ENCODE measurements at regions not wholly inside any gene's neighbourhood (a gene's known extent, or its start where the extent isn't known, plus 50 kb on each side); places are given as distances from the start of the nearest gene placed in this dataset.

GRCh38 chr2:43008388-43008787, 216.0 kb upstream of the HAAO start:
- TF ChIP-seq CTCF (IDR thresholded peaks at IDR 0.05): no peak
- TF ChIP-seq POLR2A (IDR thresholded peaks at IDR 0.05): no peak

Measured in body of pancreas (tissue), 4 donors.